Dermis blood vessel endothelial cell (primary cell): ENCODE measurements at regions not wholly inside any gene's neighbourhood (a gene's known extent, or its start where the extent isn't known, plus 50 kb on each side); places are given as distances from the start of the nearest gene placed in this dataset.
A peak's percentile ranks its signal among the peaks of the same experiment; 100 is the strongest.

Experiments used
- DNase-seq: peaks from one replicate; pipeline ENCODE4 v3.0.0; 2010

- DNase-seq: no peak
These were observed 344.1 kb upstream of the LMO3 start for GRCh38 chr12:16949871-16950667.

- DNase-seq: no peak
These were observed 343.4 kb upstream of the LMO3 start for GRCh38 chr12:16949371-16949770.

DNA sequence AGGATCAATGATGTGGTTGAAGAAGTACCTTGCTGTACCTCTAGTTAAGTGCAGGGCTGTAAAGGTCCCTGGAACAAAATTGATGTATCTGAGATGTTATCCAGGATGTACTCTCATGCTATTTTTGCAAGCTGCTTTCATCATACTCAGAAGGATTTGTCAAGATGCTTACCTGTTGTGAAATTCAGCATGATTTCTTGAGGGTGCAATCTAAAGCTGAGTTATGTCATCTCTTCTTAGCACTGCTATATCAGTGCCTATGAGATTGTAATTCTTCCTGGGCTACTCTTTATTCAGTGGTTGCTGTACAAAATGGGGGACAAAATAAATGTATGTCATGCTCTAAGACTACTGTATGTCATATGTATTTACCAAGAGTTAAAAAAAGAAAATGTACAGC, 340.7 kb upstream of the LMO3 start:
- no peak for DNase-seq

DNA sequence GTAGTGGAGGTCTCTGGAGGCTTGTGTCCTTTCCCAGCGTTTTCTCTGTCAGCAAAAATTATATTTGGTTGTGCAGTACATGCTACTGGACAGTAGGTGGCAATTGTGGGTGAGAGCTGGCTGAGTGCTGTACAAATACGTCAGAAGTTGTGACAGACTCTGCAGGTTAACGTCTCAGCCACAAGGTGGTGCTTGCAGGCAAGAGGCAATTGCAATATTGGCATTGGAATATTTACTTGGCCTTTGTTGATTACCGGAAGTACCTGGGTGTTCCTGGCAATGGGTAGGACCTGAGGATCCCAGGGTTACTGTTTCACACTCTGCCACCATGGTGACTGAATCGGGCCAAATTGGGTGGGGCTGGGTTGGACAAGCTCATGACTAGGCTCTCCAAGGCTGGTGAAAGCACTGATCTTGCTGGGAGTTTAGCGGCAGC, 333.9 kb upstream of the LMO3 start:
- peak; percentile 75 for DNase-seq

DNA sequence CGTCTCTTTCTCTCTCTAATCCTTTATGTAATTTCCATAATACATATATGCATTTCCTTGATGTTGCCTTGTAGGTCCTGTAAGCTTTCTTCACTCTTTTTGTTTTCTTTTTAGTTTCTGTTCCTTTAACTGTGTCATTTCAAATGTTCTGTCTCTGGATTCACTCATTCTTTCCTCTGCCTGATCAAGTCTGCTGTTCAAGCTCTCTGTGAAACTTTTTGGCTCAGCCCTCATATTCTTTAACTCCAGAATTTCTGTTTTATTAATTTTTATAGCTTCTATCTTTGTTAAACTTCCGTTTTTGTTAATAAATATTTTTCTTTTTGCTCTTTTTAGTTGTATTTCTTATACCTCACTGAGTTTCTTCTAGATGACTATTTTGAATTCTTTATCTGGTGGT, 321.3 kb upstream of the LMO3 start:
- no peak for DNase-seq

GRCh38 chr12:16920451-16920850, 314.5 kb upstream of the LMO3 start:
- no peak for DNase-seq

- DNase-seq: no peak
These were observed 313.6 kb upstream of the LMO3 start for GRCh38 chr12:16919551-16919950.

- no peak for DNase-seq
These were observed 308.9 kb upstream of the LMO3 start for GRCh38 chr12:16914853-16915252.

- no peak for DNase-seq
These were observed 308.0 kb upstream of the LMO3 start for GRCh38 chr12:16913832-16914490.

DNA sequence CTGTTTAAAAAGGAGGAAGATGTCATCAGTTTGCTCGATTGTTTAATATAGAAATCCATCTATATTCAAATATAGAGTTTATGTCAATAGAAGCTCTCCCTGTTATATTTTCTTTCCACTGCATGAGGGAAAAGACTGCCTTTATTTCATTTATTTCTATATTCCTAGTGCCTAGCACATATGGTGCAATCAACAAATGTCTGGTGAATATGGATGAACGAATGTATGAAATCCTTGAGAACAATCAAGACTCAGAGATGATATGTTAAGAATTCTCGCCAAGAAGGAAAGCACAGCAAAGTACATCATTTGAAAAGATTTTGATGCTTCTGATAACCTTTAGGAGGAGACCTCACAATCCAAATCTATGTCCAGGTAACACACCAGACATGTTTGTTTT, 296.0 kb upstream of the LMO3 start:
- no peak for DNase-seq

GRCh38 chr12:16893426-16893825, 287.5 kb upstream of the LMO3 start:
- DNase-seq: no peak

GRCh38 chr12:16891673-16892072, 285.7 kb upstream of the LMO3 start:
- DNase-seq: no peak

DNA sequence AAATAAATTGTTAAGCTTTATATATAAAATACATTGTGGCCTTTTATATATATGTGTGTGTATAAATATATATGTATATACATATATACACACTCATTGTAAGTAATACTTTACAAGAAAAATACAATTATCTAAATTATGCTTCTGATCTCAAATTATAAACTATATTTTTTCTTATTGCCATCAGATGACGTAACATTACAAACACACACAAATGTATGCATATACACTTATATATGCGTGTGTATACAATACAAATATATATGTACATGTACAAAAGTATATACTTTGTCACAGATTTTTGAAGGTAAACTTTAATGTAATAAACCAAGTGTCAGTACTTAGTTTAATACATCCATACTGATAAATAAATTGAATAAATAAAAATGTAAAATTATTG, 278.9 kb upstream of the LMO3 start:
- DNase-seq: no peak

- DNase-seq: no peak
These were observed 278.1 kb upstream of the LMO3 start for GRCh38 chr12:16884056-16884455.

DNA sequence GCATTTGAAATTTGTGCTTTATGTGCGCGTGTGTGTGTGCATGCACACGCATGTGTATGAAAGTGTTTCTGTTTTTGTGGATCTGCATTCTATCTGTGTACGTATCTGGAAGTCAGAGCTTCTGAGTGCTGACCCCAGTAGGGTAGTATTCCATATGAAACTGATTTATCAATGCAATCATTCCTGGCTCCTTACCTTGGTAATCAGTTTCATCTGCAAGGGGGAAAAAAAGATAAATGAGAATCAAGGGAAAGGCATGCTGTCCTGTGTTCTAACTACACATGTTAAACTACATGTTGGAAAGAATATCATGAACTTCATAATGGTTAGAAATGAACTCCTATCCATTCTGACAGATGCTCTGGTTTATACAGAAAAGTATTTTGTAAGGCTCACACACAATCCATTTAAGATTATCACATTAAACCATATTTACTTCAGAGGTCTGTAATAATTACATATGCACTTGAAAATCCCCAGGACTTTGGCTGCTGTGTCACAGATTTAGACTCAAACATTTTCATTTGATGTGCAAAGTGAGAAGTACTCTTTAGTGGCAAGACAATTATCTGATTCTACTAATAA, 276.1 kb upstream of the LMO3 start:
- DNase-seq: no peak

- DNase-seq: no peak
These were observed 274.9 kb upstream of the LMO3 start for GRCh38 chr12:16880864-16881285.

DNA sequence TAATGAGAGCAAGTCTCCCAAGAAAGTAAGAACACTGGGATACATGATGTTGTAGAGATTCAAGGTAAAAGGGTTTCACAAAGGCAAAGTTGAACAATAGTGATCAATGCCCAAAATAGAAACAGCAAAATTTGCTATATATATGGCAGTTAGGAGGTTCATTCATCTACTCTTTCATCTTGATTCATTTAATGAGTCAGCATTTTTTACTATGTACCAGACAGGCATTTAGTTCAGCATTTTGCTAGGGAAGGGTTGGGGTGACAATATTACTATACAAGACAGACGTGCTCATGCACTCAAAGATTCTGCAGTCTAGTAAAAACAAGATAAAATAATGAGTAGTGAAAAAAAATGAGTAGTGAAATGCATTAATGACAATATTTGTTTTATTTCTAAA, 264.9 kb upstream of the LMO3 start:
- DNase-seq: no peak

GRCh38 chr12:16863742-16864141, 257.8 kb upstream of the LMO3 start:
- no peak for DNase-seq

DNA sequence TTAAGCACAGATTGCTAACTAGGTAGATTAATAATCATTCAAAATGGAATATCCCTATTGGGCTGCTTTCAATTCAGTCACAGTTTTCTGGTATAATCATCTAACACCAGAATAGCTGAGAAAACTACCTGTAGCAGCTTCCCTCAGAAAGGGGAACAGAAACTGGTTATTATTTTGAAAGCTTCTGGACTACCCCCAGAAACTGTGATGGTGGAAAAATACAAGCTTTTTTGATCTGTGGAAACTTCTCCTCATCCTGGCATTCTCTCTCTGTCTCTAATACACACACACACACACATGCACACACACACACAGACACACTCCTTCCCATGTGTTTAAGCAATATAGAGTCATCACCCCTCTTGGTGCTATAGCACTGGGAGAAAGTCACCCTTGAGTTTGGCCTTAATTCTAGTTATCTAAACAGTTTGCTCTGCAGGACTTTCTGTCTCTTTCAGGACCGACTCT, 251.5 kb upstream of the LMO3 start:
- DNase-seq: no peak

DNA sequence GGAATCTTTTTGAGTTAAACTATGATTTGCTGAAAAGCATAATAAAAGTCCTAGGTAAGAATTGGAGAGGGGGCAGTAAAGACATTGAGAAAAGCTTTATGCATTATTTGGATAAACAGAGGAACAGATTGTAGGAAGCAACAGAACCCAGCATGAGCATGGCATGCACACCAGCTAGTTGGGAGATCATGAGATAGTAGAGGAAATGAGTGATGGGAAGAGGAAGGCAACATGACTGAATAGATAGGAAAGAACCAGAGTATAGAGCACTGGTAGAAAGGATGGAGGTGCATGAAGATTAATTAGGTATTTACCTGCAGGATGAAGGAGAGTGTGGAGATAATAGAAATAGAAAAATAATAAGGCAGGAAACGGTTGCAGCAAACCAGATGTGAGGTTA, 248.5 kb upstream of the LMO3 start:
- no peak for DNase-seq

GRCh38 chr12:16849473-16849872, 243.5 kb upstream of the LMO3 start:
- DNase-seq: no peak

- no peak for DNase-seq
These were observed 238.9 kb upstream of the LMO3 start for GRCh38 chr12:16844875-16845274.

GRCh38 chr12:16833376-16834015, 227.5 kb upstream of the LMO3 start:
- no peak for DNase-seq
